ENCODE measurements at regions not wholly inside any gene's neighbourhood (a gene's known extent, or its start where the extent isn't known, plus 50 kb on each side); places are given as distances from the start of the nearest gene placed in this dataset.

GRCh38 chr6:89015971-89016370, 52.6 kb upstream of the RNGTT start:
- TF ChIP-seq CTCF (IDR thresholded peaks at IDR 0.05): no peak
- TF ChIP-seq REST (IDR thresholded peaks at IDR 0.05; ENCODE audit: insufficient read depth in 1 of 2, low read depth in 2 of 2, low read length in 1 of 2): no peak
- no peak for TF ChIP-seq SIN3A (IDR thresholded peaks at IDR 0.05; ENCODE audit: borderline replicate concordance, insufficient read depth, low read depth, low read length)
